Mammary epithelial cell (primary cell): ENCODE measurements at regions not wholly inside any gene's neighbourhood (a gene's known extent, or its start where the extent isn't known, plus 50 kb on each side); places are given as distances from the start of the nearest gene placed in this dataset.

Experiments used
- CTCF ChIP-seq, 2 donors: IDR thresholded peaks in 1 of 2; conservative IDR thresholded peaks in 1 of 2; 2 replicates each; pipeline ENCODE4 v1.5.1; 2011 to 2012; ENCODE audit warnings: inconsistent platforms in 2 of 2, low read length in 2 of 2, mild to moderate bottlenecking in 2 of 2, control low read depth in 1 of 2, low read depth in 1 of 2; ENCODE audit not compliant: insufficient read depth in 1 of 2; ENCODE audit errors: extremely low read depth in 1 of 2
- EZH2 ChIP-seq: IDR thresholded peaks from 2 replicates; pipeline ENCODE4 v1.6.1; 2012; ENCODE audit warnings: low read length, inconsistent platforms, borderline replicate concordance

GRCh38 chr15:89396723-89397652 is 62.4 kb upstream of the POLG start:
- TF ChIP-seq CTCF (conservative IDR thresholded peaks at IDR 0.05 in 1 of 2, IDR thresholded peaks at IDR 0.05 in 1 of 2; ENCODE audit: extremely low read depth in 1 of 2, insufficient read depth in 1 of 2, low read depth in 1 of 2, low read length in 2 of 2) (no peak), EZH2 (no peak)
